Bronchial epithelial cell (primary cell): ENCODE measurements at regions not wholly inside any gene's neighbourhood (a gene's known extent, or its start where the extent isn't known, plus 50 kb on each side); places are given as distances from the start of the nearest gene placed in this dataset.

Experiments used
- DNase-seq: peaks from one replicate; pipeline ENCODE4 v3.0.0-alpha.2; 2010; ENCODE audit warnings: low read depth
- FAIRE-seq: peaks from 2 replicates; lab custom pipeline; 2011; peaks lifted over from hg19 to GRCh38; lab: Jason Lieb, UNC
- H3K27me3 ChIP-seq: 2 replicates; pipeline ENCODE4 v1.5.1; 2011; ENCODE audit warnings: low read length; ENCODE audit not compliant: control insufficient read depth, insufficient read depth
- H3K36me3 ChIP-seq: 2 replicates; pipeline ENCODE4 v1.5.1; 2011; ENCODE audit warnings: low read length; ENCODE audit not compliant: control insufficient read depth, insufficient read depth
- H3K4me3 ChIP-seq: 2 replicates; pipeline ENCODE4 v1.5.1; 2011; ENCODE audit warnings: mild to moderate bottlenecking, low read depth, low read length, control low read depth
- TF ChIP-seq, protein P1 (sequence below): IDR thresholded peaks from 2 replicates; pipeline ENCODE4 v1.5.1; 2011; ENCODE audit warnings: mild to moderate bottlenecking, moderate library complexity, low read length, control low read depth, inconsistent platforms; ENCODE audit not compliant: insufficient read depth, severe bottlenecking

DNA sequence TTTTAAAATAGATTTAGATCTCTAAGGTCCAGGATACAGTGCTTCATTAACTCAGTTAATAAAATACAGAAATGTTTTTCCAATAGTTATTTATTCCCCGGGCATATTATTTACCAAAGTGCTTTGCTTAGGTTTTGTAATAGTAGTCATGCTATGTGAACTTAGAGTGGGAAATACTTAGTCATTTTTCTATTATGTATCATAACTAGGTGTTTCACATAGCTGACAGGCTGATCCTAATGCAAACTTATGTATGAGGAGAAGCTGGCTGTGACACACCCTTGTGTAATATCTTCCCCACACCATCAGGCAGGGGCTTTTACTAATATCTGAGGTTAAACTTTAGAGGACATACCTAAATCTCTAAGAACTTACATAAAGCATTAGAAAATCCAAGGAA lies 277.7 kb upstream of the RIMS1 start:
- Histone ChIP-seq H3K4me3 (no peak overlapping the region), H3K27me3 (no peaks in the 10 kb centered on the region), H3K36me3 (no peaks in the 10 kb centered on the region)
- TF ChIP-seq, protein P1, sequence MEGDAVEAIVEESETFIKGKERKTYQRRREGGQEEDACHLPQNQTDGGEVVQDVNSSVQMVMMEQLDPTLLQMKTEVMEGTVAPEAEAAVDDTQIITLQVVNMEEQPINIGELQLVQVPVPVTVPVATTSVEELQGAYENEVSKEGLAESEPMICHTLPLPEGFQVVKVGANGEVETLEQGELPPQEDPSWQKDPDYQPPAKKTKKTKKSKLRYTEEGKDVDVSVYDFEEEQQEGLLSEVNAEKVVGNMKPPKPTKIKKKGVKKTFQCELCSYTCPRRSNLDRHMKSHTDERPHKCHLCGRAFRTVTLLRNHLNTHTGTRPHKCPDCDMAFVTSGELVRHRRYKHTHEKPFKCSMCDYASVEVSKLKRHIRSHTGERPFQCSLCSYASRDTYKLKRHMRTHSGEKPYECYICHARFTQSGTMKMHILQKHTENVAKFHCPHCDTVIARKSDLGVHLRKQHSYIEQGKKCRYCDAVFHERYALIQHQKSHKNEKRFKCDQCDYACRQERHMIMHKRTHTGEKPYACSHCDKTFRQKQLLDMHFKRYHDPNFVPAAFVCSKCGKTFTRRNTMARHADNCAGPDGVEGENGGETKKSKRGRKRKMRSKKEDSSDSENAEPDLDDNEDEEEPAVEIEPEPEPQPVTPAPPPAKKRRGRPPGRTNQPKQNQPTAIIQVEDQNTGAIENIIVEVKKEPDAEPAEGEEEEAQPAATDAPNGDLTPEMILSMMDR, result no peak
- peak; percentile 94 for DNase-seq
- FAIRE-seq, result no peak

DNA sequence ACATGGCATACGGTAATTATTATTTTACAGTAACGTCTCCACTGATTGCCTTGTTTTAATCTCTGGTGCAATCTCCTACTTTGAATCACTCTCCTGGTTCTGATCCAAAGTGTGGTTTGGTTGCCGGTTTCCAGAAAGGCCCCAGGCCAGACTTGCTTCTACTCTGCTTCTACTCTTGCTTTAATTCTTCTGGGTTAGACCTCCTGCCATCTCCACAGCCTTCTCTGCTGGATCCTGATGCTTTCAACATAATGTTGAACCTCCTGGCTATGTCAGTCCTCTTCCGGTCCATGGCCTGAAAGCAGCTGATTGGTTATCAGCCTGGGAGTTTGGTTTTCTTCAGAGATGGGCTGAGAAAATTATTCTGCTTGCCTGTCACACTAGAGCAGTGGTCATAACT lies 266.5 kb upstream of the RIMS1 start:
- Histone ChIP-seq H3K36me3 (no peaks in the 10 kb centered on the region), H3K4me3 (no peak overlapping the region), H3K27me3 (no peaks in the 10 kb centered on the region)
- FAIRE-seq (no peak), DNase-seq (no peak)
- TF ChIP-seq, protein P1, result no peak

DNA sequence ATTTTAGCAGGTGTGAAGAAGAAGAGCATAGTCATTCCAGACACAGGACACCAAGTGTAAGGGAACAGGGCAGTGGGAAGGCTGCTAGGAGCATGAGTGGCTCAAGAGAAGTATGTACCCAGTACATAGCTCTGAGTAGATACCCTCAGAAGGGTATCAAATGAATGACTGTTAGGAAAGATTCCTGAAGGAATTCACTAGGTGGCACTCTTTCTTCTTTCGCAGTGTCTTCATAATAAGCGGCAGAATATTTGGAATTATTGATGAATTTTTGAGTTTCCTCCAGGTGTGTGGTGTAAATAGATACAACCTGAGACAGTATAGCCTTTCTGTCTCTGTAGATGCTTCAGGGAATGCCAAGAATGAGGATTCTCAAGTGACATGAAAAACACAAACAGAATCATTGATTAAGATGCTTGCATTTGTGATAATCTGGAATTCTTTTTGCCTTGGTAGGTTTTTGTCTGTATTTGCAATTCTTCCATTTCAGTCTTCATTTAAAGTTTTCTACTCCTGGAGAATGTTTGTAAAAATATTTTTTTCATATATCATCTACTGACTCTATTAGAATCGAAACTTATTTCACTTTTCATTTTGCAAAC lies 264.3 kb upstream of the RIMS1 start:
- DNase-seq (peak; percentile 37), FAIRE-seq (no peak)
- no peak overlapping the region for H3K4me3 ChIP-seq
- no peaks in the 10 kb centered on the region for H3K36me3 ChIP-seq
- TF ChIP-seq, protein P1, result peak; percentile 54
- H3K27me3 ChIP-seq, result no peaks in the 10 kb centered on the region

DNA sequence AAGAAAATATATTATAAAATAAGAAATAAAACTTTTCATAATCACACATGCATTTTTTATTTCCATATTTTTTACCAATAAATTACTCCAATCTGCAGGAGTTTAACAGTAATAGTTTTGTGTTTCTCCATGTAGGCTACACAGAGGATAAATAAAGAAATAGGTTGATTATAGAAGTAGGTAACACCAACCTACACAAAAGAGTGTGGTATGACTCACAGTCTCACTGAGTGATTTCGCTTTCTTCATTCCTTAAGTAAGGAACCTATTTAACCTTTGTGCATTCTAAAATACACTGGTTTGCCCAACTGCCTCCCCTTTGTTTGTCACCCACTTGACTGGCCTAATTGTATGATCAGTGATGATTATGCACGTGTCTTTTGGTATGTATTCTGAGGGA lies 244.2 kb upstream of the RIMS1 start:
- DNase-seq, result peak; percentile 12
- TF ChIP-seq, protein P1, result no peak
- H3K36me3 ChIP-seq, result no peaks in the 10 kb centered on the region
- H3K27me3 ChIP-seq, result no peaks in the 10 kb centered on the region
- no peak for FAIRE-seq
- no peak overlapping the region for H3K4me3 ChIP-seq

DNA sequence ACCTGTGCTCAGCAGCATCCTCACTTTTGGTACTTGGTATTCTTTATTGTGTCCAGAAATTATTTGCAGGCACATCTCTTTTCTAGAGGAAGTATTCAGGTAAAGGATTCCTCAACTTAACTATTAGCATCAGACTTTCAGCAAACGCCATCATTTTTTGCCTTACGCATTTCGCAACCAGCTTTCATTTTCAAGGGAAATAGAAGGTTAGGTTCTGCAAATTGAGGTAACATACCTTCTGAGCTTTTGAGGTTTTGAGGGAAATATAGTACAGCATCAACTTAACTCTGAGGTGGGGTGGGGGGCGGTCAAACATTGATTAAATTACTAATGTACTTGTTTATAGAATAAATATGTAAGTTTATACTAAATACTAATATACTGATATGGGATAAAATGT lies 243.6 kb upstream of the RIMS1 start:
- FAIRE-seq, result no peak
- TF ChIP-seq, protein P1, result no peak

DNA sequence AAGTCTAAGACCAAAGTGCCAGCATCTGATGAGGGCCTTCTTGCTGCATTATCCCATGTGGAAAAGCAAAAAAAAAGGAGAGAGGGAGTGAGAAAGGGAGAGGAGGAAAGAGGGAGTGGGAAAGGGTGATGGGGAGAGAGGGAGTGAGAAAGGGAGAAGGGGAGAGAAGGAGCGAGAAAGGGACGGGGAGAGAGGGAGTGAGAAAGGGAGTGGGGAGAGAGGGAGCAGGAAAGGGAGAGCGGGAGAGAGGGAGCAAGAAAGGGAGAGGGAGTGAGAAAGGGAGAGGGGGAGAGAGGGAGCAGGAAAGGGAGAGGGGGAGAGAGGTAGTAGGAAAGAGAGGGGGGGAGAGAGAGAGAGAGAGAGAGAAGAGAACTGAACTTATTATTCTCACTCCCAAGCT lies 241.1 kb upstream of the RIMS1 start:
- FAIRE-seq (no peak), DNase-seq (no peak)
- H3K36me3 ChIP-seq, result no peaks in the 10 kb centered on the region
- no peaks in the 10 kb centered on the region for H3K27me3 ChIP-seq
- no peak overlapping the region for H3K4me3 ChIP-seq
- TF ChIP-seq, protein P1, result no peak

More for the DNA sequence above, 243.6 kb upstream of the RIMS1 start:
- Histone ChIP-seq H3K4me3 (no peak overlapping the region), H3K36me3 (no peaks in the 10 kb centered on the region), H3K27me3 (no peaks in the 10 kb centered on the region)
- no peak for DNase-seq
